ENCODE measurements at regions not wholly inside any gene's neighbourhood (a gene's known extent, or its start where the extent isn't known, plus 50 kb on each side); places are given as distances from the start of the nearest gene placed in this dataset.
"Not testable (repeated sequence)": the region's sequence is repeated elsewhere in the genome, so short reads cannot be mapped to it uniquely, and the experiment has no call there.

DNA sequence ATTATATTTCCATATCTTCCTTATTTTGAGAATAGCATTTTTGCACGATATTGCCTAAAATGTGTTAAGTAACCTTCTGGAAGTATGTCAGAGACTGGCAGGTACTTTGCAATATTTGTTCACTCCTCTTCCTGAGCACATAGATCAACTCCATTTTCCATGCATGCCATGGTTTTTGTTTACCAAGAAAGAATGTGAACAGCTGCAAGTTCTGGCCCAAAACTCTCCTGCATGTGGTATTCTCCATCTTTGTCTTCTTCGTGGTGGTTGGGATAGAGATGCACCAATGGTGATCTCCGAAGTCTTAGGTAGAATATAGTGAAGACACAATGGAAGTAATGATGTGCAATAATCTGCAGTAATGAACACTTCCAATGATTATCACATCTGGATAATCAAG, 2241.0 kb upstream of the RAG2 start:
- H3K27me3 ChIP-seq = no peaks in the 10 kb centered on the region
- intact Hi-C loops (cut with DNase I) = no loop called here
- ATAC-seq (no peak), DNase-seq (no peak)
- no peaks in the 10 kb centered on the region for H3K36me3 ChIP-seq
- H3K9me3 ChIP-seq = no peaks in the 10 kb centered on the region
- H3K27ac ChIP-seq = no peak overlapping the region
- no peak overlapping the region for H3K4me3 ChIP-seq
- no peaks in the 10 kb centered on the region for H3K4me1 ChIP-seq
- TF ChIP-seq, protein P1, sequence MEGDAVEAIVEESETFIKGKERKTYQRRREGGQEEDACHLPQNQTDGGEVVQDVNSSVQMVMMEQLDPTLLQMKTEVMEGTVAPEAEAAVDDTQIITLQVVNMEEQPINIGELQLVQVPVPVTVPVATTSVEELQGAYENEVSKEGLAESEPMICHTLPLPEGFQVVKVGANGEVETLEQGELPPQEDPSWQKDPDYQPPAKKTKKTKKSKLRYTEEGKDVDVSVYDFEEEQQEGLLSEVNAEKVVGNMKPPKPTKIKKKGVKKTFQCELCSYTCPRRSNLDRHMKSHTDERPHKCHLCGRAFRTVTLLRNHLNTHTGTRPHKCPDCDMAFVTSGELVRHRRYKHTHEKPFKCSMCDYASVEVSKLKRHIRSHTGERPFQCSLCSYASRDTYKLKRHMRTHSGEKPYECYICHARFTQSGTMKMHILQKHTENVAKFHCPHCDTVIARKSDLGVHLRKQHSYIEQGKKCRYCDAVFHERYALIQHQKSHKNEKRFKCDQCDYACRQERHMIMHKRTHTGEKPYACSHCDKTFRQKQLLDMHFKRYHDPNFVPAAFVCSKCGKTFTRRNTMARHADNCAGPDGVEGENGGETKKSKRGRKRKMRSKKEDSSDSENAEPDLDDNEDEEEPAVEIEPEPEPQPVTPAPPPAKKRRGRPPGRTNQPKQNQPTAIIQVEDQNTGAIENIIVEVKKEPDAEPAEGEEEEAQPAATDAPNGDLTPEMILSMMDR (IDR thresholded peaks at IDR 0.05) = no peak

DNA sequence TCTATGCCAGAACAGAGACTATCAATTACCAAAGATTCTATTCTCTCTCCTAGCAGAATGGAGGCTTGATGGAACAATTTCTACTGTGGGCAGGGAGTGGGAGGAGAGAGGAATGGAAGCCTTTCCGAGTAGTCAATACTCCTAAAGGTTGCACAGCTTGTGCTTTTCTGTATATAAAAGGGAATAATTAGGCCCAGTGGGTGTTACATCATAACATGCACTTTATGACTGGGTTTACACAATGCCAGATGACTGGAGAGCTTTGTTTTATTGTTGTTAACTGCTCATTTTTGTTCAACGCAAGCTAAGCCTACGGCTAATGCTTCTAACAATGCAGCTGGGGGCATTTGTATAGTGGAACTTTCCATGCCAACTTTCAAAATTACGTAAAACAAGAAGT, 2237.9 kb upstream of the RAG2 start:
- TF ChIP-seq, protein P1 (IDR thresholded peaks at IDR 0.05) = no peak
- Histone ChIP-seq H3K4me1 (no peaks in the 10 kb centered on the region), H3K27me3 (no peaks in the 10 kb centered on the region), H3K9me3 (no peaks in the 10 kb centered on the region), H3K36me3 (no peaks in the 10 kb centered on the region), H3K27ac (no peak overlapping the region), H3K4me3 (no peak overlapping the region)
- ATAC-seq (no peak), DNase-seq (no peak)
- intact Hi-C loops (cut with DNase I) = no loop called here

DNA sequence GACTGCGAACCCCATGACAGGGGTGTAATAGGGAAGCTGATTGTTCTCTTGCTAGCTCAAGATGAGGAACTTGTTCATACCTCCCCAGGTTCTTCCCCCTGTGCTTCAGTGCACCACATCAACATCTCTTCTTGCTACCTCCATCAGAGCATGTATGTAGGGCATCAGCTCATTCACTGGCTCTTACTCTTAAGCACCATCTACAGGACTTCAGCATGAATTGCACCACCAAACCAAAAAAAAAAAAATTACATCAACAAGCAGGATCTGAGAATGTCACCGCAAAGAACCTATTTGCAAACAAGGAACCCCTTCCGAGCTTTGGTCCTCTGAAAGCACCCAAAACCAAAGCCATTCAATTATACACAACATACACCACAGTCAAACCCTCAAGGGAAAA, 2226.5 kb upstream of the RAG2 start:
- TF ChIP-seq, protein P1 (IDR thresholded peaks at IDR 0.05) = no peak

DNA sequence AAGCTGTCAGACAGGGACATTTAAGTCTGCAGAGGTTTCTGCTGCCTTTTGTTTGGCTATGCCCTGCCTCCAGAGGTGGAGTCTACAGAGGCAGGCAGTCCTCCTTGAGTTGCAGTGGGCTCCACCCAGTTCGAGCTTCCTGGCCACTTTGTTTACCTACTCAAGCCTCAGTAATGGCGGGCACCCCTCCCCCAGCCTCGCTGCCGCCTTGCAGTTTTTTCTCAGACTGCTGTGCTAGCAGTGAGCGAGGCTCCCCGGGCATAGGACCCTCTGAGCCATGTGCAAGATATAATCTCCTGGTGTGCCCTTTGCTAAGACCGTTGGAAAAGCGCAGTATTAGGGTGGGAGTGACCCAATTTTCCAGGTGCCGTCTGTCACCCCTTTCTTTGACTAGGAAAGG, 2223.8 kb upstream of the RAG2 start:
- H3K4me3 ChIP-seq; H3K36me3 ChIP-seq; ATAC-seq; intact Hi-C loops (cut with DNase I); H3K9me3 ChIP-seq; H3K4me1 ChIP-seq; H3K27me3 ChIP-seq; DNase-seq; H3K27ac ChIP-seq: not testable (repeated sequence)

More for the DNA sequence above, 2226.5 kb upstream of the RAG2 start:
- H3K27me3 ChIP-seq = no peaks in the 10 kb centered on the region
- no peak for DNase-seq
- H3K27ac ChIP-seq = no peak overlapping the region
- ATAC-seq = no peak
- no peaks in the 10 kb centered on the region for H3K4me1 ChIP-seq
- no peaks in the 10 kb centered on the region for H3K36me3 ChIP-seq
- intact Hi-C loops (cut with DNase I) = no loop called here
- H3K9me3 ChIP-seq = peaks cover 0 to 29% of the 10 kb centered on the region in 2 donors
- no peak overlapping the region for H3K4me3 ChIP-seq

DNA sequence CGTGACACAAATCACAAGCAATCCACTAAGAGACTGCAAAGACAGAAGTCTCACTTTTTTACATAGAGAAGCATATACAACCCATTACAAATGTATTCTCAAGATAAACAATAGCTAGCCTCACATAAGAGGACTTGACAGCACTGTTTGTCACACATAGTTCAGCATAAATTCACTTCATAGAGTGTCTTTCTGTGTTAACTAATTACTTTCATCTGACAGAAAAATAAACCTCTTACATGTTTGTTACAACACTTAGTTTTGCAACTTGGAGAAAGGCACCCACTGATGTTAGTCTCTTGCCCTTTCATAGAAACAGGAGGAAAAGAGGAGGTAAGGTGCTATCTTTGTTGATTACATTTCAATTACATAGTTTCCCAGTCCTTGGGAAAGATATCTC, 2221.9 kb upstream of the RAG2 start:
- no peak for DNase-seq
- intact Hi-C loops (cut with DNase I) = no loop called here
- Histone ChIP-seq H3K9me3 (peaks cover 0 to 1% of the 10 kb centered on the region in 2 donors), H3K4me1 (no peaks in the 10 kb centered on the region), H3K4me3 (no peak overlapping the region), H3K27ac (no peak overlapping the region), H3K36me3 (no peaks in the 10 kb centered on the region), H3K27me3 (no peaks in the 10 kb centered on the region)
- TF ChIP-seq, protein P1 (IDR thresholded peaks at IDR 0.05) = no peak
- no peak for ATAC-seq

DNA sequence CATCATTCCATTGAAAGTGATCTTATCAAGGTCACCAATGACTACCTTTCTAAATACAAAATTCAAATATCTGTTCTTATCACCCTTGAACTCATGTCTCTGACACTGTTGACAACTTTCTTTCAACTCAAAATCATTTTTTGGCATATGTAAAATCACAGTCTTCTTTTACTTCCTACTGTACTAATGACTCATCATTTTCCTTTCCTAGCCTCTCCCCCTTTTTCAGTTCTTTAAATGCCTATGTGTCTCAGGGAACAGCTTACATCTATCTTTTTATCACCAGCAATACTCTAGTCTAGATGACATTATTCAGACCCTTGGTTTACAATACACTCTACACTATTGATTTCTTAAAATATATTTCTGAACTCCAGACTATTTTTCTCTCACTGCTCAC, 2220.7 kb upstream of the RAG2 start:
- Histone ChIP-seq H3K36me3 (no peaks in the 10 kb centered on the region), H3K27me3 (no peaks in the 10 kb centered on the region), H3K4me3 (no peak overlapping the region), H3K27ac (no peak overlapping the region), H3K4me1 (no peaks in the 10 kb centered on the region), H3K9me3 (peaks cover 0 to 1% of the 10 kb centered on the region in 2 donors)
- no peak for DNase-seq
- ATAC-seq = no peak
- TF ChIP-seq, protein P1 (IDR thresholded peaks at IDR 0.05) = no peak
- intact Hi-C loops (cut with DNase I) = no loop called here
